ENCODE measurements at regions not wholly inside any gene's neighbourhood (a gene's known extent, or its start where the extent isn't known, plus 50 kb on each side); places are given as distances from the start of the nearest gene placed in this dataset.
"Not testable (repeated sequence)": the region's sequence is repeated elsewhere in the genome, so short reads cannot be mapped to it uniquely, and the experiment has no call there.

DNA sequence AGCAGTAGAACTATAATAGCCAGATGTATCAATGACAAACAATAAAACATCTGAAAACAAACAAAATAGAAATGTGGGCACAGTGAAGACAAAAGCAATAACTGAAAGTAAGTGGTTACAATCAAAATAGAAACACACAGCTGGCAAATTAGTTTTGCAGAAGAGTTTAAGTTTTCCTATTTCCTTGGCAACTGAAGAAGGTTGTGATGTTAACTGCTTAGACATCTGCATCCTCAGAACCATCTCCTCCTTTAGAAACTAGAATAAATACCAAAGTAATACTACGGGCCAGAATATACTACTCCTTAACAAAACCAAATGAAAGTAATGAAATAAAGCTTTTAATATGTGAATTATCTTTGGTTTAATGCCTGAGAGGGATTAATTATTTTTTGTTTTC, 605.5 kb downstream of the LTN1 start:
- H3K23ac ChIP-seq (ENCODE audit: low read length in 2 of 2), result no peak overlapping the region
- no peak overlapping the region for H2AK5ac ChIP-seq (ENCODE audit: low read length, severe bottlenecking)
- H3K79me1 ChIP-seq (replicated peaks; ENCODE audit: low read length, poor library complexity, severe bottlenecking), result no peaks in the 10 kb centered on the region
- H3K4me1 ChIP-seq (ENCODE audit: control insufficient read depth, insufficient read depth, low read depth, low read length), result no peaks in the 10 kb centered on the region
- no peak overlapping the region for H3K4me3 ChIP-seq (ENCODE audit: insufficient read depth in 1 of 2, low read depth in 1 of 2, low read length in 2 of 2)
- H2BK12ac ChIP-seq (ENCODE audit: low read length in 2 of 2), result no peak overlapping the region
- no peak overlapping the region for H2BK15ac ChIP-seq (ENCODE audit: low read depth, poor library complexity, severe bottlenecking)
- H3K14ac ChIP-seq (ENCODE audit: low read length in 2 of 2), result no peak overlapping the region
- no peaks in the 10 kb centered on the region for H3K36me3 ChIP-seq (ENCODE audit: control insufficient read depth in 1 of 2, insufficient read depth in 2 of 2, low read depth in 1 of 2, low read length in 2 of 2)
- no peak overlapping the region for H4K8ac ChIP-seq (ENCODE audit: low read length)
- H3K4me2 ChIP-seq (ENCODE audit: low read length, poor library complexity, severe bottlenecking), result no peak overlapping the region
- DNase-seq, result no peak
- H3K4ac ChIP-seq (ENCODE audit: low read depth in 1 of 2, low read length in 2 of 2), result no peak overlapping the region
- no peak overlapping the region for H2AFZ ChIP-seq (ENCODE audit: low read depth, low read length)
- WGBS, result no CpG with 5 or more reads among the region's 1 CpG
- H3K9me3 ChIP-seq (ENCODE audit: control insufficient read depth, low read length), result no peaks in the 10 kb centered on the region
- no peak overlapping the region for H2BK5ac ChIP-seq (ENCODE audit: low read depth, low read length, poor library complexity, severe bottlenecking)
- H4K91ac ChIP-seq (ENCODE audit: low read length), result no peak overlapping the region
- no peak overlapping the region for H3K18ac ChIP-seq (ENCODE audit: low read depth in 1 of 2, low read length in 2 of 2)
- H3K27ac ChIP-seq (ENCODE audit: low read length, poor library complexity, severe bottlenecking), result no peak overlapping the region
- H3K27me3 ChIP-seq (ENCODE audit: control insufficient read depth in 1 of 2, insufficient read depth in 1 of 2, low read length in 2 of 2), result no peaks in the 10 kb centered on the region
- no peak overlapping the region for H3K9ac ChIP-seq (ENCODE audit: low read length)
- no peak overlapping the region for H2BK120ac ChIP-seq (ENCODE audit: low read depth, low read length)

DNA sequence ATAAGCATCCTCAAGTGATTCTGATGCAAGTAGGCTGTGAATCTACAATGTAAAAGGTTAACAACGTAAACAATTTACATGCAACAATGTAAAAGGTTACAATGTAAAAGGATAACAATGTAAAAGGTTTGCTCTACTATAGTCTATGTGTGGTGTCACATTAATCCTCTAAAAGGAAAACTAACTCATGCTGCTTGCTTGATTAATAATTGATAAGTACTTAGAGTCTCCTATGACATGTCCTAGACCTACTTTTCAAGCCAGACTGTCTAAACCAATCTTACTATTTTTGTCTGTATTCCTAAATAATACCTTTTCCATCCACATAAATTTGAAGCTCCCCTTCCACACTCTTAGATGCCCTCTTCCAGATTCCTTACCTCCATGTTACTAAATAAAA, 606.8 kb downstream of the LTN1 start:
- WGBS, result no CpG with 5 or more reads among the region's 1 CpG
- no peaks in the 10 kb centered on the region for H3K4me1 ChIP-seq (ENCODE audit: control insufficient read depth, insufficient read depth, low read depth, low read length)
- no peak overlapping the region for H2BK5ac ChIP-seq (ENCODE audit: low read depth, low read length, poor library complexity, severe bottlenecking)
- H3K27ac ChIP-seq (ENCODE audit: low read length, poor library complexity, severe bottlenecking), result no peak overlapping the region
- no peaks in the 10 kb centered on the region for H3K36me3 ChIP-seq (ENCODE audit: control insufficient read depth in 1 of 2, insufficient read depth in 2 of 2, low read depth in 1 of 2, low read length in 2 of 2)
- no peaks in the 10 kb centered on the region for H3K27me3 ChIP-seq (ENCODE audit: control insufficient read depth in 1 of 2, insufficient read depth in 1 of 2, low read length in 2 of 2)
- H3K18ac ChIP-seq (ENCODE audit: low read depth in 1 of 2, low read length in 2 of 2), result no peak overlapping the region
- no peaks in the 10 kb centered on the region for H3K9me3 ChIP-seq (ENCODE audit: control insufficient read depth, low read length)
- DNase-seq, result no peak
- H3K14ac ChIP-seq (ENCODE audit: low read length in 2 of 2), result no peak overlapping the region
- H3K79me1 ChIP-seq (replicated peaks; ENCODE audit: low read length, poor library complexity, severe bottlenecking), result no peaks in the 10 kb centered on the region
- H4K91ac ChIP-seq (ENCODE audit: low read length), result no peak overlapping the region
- no peak overlapping the region for H2BK120ac ChIP-seq (ENCODE audit: low read depth, low read length)
- H2AFZ ChIP-seq (ENCODE audit: low read depth, low read length), result no peak overlapping the region
- H2AK5ac ChIP-seq (ENCODE audit: low read length, severe bottlenecking), result no peak overlapping the region
- no peak overlapping the region for H3K9ac ChIP-seq (ENCODE audit: low read length)
- H3K4me2 ChIP-seq (ENCODE audit: low read length, poor library complexity, severe bottlenecking), result no peak overlapping the region
- H3K4ac ChIP-seq (ENCODE audit: low read depth in 1 of 2, low read length in 2 of 2), result no peak overlapping the region
- H2BK15ac ChIP-seq (ENCODE audit: low read depth, poor library complexity, severe bottlenecking), result no peak overlapping the region
- no peak overlapping the region for H4K8ac ChIP-seq (ENCODE audit: low read length)
- H3K4me3 ChIP-seq (ENCODE audit: insufficient read depth in 1 of 2, low read depth in 1 of 2, low read length in 2 of 2), result no peak overlapping the region
- H3K23ac ChIP-seq (ENCODE audit: low read length in 2 of 2), result no peak overlapping the region
- no peak overlapping the region for H2BK12ac ChIP-seq (ENCODE audit: low read length in 2 of 2)

DNA sequence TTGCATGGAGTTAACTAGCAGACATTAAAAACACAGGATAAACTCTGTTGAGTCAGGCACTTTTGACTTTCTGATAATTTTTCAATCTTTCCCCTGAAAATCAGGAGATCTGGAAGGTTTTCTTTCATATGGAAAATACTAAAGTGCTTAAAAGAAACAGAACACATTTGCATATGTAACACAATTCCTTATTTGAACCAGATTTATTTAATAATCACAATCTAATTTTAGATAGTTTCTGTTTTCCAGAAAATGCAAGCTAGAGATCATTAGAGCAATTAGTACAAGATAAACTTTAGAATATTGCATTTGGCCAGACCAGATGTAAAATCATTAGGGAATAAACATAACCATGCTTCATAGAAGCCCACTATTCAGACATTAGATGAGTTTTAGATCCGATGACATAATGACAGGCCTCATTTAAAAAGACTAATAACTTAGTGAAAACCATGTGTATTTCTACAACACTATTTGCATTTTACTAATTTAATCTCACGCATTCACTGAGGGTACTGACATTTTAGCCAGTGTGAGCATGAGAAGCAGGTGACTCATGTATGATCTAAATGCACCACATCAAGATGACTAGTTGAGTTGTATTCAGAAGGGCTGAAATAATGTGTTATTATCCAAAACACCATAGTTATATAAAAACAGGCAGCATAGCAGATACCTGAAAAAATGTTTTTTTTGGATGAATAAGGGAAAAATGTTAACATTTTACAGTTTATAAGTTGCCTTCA, 611.5 kb downstream of the LTN1 start:
- not testable (repeated sequence) for H4K91ac ChIP-seq (ENCODE audit: low read length); H3K36me3 ChIP-seq (ENCODE audit: control insufficient read depth in 1 of 2, insufficient read depth in 2 of 2, low read depth in 1 of 2, low read length in 2 of 2); H2BK12ac ChIP-seq (ENCODE audit: low read length in 2 of 2); H3K9me3 ChIP-seq (ENCODE audit: control insufficient read depth, low read length); H3K4me3 ChIP-seq (ENCODE audit: insufficient read depth in 1 of 2, low read depth in 1 of 2, low read length in 2 of 2); H3K27ac ChIP-seq (ENCODE audit: low read length, poor library complexity, severe bottlenecking); H3K79me1 ChIP-seq (replicated peaks; ENCODE audit: low read length, poor library complexity, severe bottlenecking); H2BK15ac ChIP-seq (ENCODE audit: low read depth, poor library complexity, severe bottlenecking); H2AK5ac ChIP-seq (ENCODE audit: low read length, severe bottlenecking); H3K4ac ChIP-seq (ENCODE audit: low read depth in 1 of 2, low read length in 2 of 2); H3K27me3 ChIP-seq (ENCODE audit: control insufficient read depth in 1 of 2, insufficient read depth in 1 of 2, low read length in 2 of 2); H3K14ac ChIP-seq (ENCODE audit: low read length in 2 of 2); H3K23ac ChIP-seq (ENCODE audit: low read length in 2 of 2); H3K4me1 ChIP-seq (ENCODE audit: control insufficient read depth, insufficient read depth, low read depth, low read length); H2BK120ac ChIP-seq (ENCODE audit: low read depth, low read length); H3K18ac ChIP-seq (ENCODE audit: low read depth in 1 of 2, low read length in 2 of 2); DNase-seq; H4K8ac ChIP-seq (ENCODE audit: low read length); H2AFZ ChIP-seq (ENCODE audit: low read depth, low read length); H3K9ac ChIP-seq (ENCODE audit: low read length); H2BK5ac ChIP-seq (ENCODE audit: low read depth, low read length, poor library complexity, severe bottlenecking); H3K4me2 ChIP-seq (ENCODE audit: low read length, poor library complexity, severe bottlenecking)
- 88% methylated on average over 1 of the region's 2 CpGs for WGBS

DNA sequence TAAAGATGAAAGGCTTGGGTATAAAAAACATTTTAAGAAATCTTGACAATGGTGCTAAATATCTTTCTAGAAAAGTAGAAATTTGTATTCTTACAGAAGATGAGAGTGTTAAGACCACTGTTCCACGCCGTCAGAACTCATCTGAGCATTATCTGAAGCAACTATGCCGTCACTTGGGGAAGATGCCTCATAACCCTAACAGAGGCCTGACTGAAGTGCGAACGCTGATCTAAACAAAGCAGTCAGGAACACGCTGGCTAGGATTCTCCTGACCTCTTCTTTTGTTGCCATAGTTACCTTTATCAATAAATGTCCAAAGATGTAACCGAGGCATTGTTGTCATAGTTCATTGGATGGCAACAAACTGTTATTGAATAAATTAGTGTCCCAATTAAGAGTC, 612.4 kb downstream of the LTN1 start:
- no peaks in the 10 kb centered on the region for H3K79me1 ChIP-seq (replicated peaks; ENCODE audit: low read length, poor library complexity, severe bottlenecking)
- WGBS, result 90% methylated on average over 6 of the region's 7 CpGs
- no peak overlapping the region for H3K27ac ChIP-seq (ENCODE audit: low read length, poor library complexity, severe bottlenecking)
- H2BK120ac ChIP-seq (ENCODE audit: low read depth, low read length), result no peak overlapping the region
- no peak overlapping the region for H3K18ac ChIP-seq (ENCODE audit: low read depth in 1 of 2, low read length in 2 of 2)
- H2AFZ ChIP-seq (ENCODE audit: low read depth, low read length), result no peak overlapping the region
- H3K14ac ChIP-seq (ENCODE audit: low read length in 2 of 2), result no peak overlapping the region
- peaks cover 2% of the 10 kb centered on the region for H3K4me1 ChIP-seq (ENCODE audit: control insufficient read depth, insufficient read depth, low read depth, low read length)
- H3K9me3 ChIP-seq (ENCODE audit: control insufficient read depth, low read length), result no peaks in the 10 kb centered on the region
- H3K27me3 ChIP-seq (ENCODE audit: control insufficient read depth in 1 of 2, insufficient read depth in 1 of 2, low read length in 2 of 2), result no peaks in the 10 kb centered on the region
- H4K8ac ChIP-seq (ENCODE audit: low read length), result no peak overlapping the region
- H2BK12ac ChIP-seq (ENCODE audit: low read length in 2 of 2), result no peak overlapping the region
- no peak overlapping the region for H2BK15ac ChIP-seq (ENCODE audit: low read depth, poor library complexity, severe bottlenecking)
- H3K4ac ChIP-seq (ENCODE audit: low read depth in 1 of 2, low read length in 2 of 2), result no peak overlapping the region
- no peaks in the 10 kb centered on the region for H3K36me3 ChIP-seq (ENCODE audit: control insufficient read depth in 1 of 2, insufficient read depth in 2 of 2, low read depth in 1 of 2, low read length in 2 of 2)
- H3K4me3 ChIP-seq (ENCODE audit: insufficient read depth in 1 of 2, low read depth in 1 of 2, low read length in 2 of 2), result no peak overlapping the region
- H2BK5ac ChIP-seq (ENCODE audit: low read depth, low read length, poor library complexity, severe bottlenecking), result no peak overlapping the region
- H3K4me2 ChIP-seq (ENCODE audit: low read length, poor library complexity, severe bottlenecking), result no peak overlapping the region
- H3K23ac ChIP-seq (ENCODE audit: low read length in 2 of 2), result no peak overlapping the region
- DNase-seq, result no peak
- H4K91ac ChIP-seq (ENCODE audit: low read length), result no peak overlapping the region
- no peak overlapping the region for H2AK5ac ChIP-seq (ENCODE audit: low read length, severe bottlenecking)
- H3K9ac ChIP-seq (ENCODE audit: low read length), result no peak overlapping the region
